GM12892 (cell line): ENCODE measurements at regions not wholly inside any gene's neighbourhood (a gene's known extent, or its start where the extent isn't known, plus 50 kb on each side); places are given as distances from the start of the nearest gene placed in this dataset.

Experiments
- POLR2A ChIP-seq: IDR thresholded peaks from 2 replicates; pipeline ENCODE4 v1.6.1; 2011; ENCODE audit warnings: low read depth, low read length, control low read depth
- POLR2AphosphoS5 ChIP-seq: IDR thresholded peaks from 2 replicates; pipeline ENCODE4 v1.6.1; 2011; ENCODE audit warnings: low read depth, low read length, control low read depth
- TAF1 ChIP-seq: IDR thresholded peaks from 2 replicates; pipeline ENCODE4 v1.6.1; 2011; ENCODE audit warnings: low read depth, mild to moderate bottlenecking, control low read depth, low read length, borderline replicate concordance

DNA sequence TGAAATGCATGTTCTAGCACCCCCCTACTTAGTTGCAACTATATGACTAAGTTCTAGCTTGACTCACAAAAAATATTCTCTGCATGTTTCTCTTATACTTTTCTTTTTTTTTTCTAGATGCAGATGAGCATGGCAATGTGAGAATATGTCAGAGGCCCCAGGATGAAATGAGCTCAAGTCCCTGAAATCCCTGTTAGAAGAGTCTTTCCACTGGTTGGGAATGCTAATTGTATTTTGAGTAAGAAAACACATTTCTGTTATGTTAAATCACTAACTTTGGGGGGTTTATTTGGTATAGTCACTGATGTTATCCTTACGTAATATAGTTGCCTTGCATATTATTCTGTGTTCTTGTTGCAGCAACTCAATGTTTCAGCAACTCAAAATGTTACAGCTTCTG lies 306.1 kb upstream of the CCDC179 start:
- TF ChIP-seq TAF1 (no peak), POLR2A (no peak), POLR2AphosphoS5 (no peak)
